HG02623 (cell line): ENCODE measurements at regions not wholly inside any gene's neighbourhood (a gene's known extent, or its start where the extent isn't known, plus 50 kb on each side); places are given as distances from the start of the nearest gene placed in this dataset.
A peak's percentile ranks its signal among the peaks of the same experiment; 100 is the strongest.
"Not testable (repeated sequence)": the region's sequence is repeated elsewhere in the genome, so short reads cannot be mapped to it uniquely, and the experiment has no call there.

ENCODE experiments used
- ATAC-seq: cut with Tn5 transposase; IDR thresholded peaks from one replicate; pipeline ENCODE4 v1.9.1; 2021; ENCODE audit warnings: moderate library complexity; ENCODE audit not compliant: unreplicated experiment

GRCh38 chr12:59407799-59408198 is 188.0 kb upstream of the SLC16A7 start:
- no peak for ATAC-seq

- ATAC-seq, result no peak
Observed at GRCh38 chr12:59405992-59406391, 189.8 kb upstream of the SLC16A7 start.

- ATAC-seq, result no peak
Observed at GRCh38 chr12:59404109-59404650, 191.6 kb upstream of the SLC16A7 start.

GRCh38 chr12:59403259-59403932 is 192.4 kb upstream of the SLC16A7 start:
- peak; percentile 74 for ATAC-seq

DNA sequence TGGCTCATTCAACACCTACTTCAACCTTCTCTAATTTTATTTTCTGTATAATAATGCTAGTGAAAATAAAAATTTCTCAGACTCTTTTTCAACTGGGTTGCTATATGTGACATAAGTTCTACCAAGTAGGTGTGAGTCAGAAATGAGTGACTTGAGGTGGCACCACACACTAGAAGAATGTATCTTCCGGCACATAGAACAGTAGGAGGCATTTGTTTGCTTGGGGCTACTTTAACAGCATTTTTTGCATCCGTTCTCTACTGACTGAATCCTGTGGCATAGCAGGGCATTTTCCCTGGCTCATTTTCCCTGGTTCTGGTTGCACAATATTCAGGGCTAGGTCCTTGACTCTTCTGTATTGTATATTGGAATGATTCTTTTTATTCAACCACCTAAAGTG is 194.0 kb upstream of the SLC16A7 start:
- ATAC-seq, result no peak

GRCh38 chr12:59398164-59398563 is 197.7 kb upstream of the SLC16A7 start:
- ATAC-seq, result no peak

- no peak for ATAC-seq
Observed at GRCh38 chr12:59396919-59397318, 198.9 kb upstream of the SLC16A7 start.

DNA sequence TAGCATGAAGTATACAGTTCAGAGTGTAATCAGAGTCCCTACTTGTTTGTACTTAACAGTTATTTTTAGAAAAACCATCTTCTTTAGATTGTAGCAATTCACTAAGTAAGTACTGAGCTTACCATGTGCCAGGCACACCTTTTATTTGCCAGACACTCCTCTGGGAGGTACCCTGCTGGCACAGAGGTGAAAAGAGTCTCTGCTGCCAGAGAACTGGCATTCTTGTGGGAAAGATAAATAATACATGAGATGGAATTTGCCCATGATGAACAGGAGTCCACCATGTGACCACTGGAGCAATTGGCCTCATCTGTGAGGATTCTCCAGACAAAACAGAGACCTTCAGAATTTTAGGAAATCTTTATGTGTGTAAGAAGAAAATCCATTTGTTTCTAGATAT is 199.3 kb upstream of the SLC16A7 start:
- no peak for ATAC-seq

GRCh38 chr12:59395310-59395709 is 200.5 kb upstream of the SLC16A7 start:
- ATAC-seq, result not testable (repeated sequence)

GRCh38 chr12:59393506-59393905 is 202.3 kb upstream of the SLC16A7 start:
- no peak for ATAC-seq

DNA sequence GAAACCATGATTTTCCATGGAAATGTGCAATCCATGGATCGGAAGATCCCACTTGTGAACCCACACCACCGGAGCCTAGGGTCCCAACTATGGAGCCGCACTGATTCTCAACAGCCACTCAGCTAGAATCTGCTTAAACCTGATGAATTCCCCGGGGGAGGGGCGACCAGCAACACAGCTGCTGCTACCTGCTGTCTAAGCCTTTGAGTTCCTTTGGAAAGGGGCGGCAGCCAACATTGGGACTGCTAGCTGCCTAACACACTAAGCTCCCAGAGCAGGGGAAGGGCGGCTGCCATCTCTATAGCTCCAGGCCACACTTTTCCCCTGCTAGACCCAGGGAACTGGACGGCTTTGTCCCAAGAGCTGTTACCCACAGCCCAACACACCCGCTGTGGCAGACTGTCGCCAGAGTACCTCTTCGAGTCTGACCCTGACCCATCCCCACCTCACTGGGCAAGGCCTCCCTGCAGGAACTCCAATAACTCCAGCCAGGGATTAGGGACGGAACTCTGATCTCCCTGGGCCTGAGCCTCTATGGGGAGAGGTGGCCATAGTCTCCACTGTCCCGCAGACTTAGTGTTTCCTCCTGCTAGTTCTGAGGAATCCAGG is 205.8 kb upstream of the SLC16A7 start:
- ATAC-seq, result no peak

- no peak for ATAC-seq
Observed at GRCh38 chr12:59388694-59389093, 207.1 kb upstream of the SLC16A7 start.

DNA sequence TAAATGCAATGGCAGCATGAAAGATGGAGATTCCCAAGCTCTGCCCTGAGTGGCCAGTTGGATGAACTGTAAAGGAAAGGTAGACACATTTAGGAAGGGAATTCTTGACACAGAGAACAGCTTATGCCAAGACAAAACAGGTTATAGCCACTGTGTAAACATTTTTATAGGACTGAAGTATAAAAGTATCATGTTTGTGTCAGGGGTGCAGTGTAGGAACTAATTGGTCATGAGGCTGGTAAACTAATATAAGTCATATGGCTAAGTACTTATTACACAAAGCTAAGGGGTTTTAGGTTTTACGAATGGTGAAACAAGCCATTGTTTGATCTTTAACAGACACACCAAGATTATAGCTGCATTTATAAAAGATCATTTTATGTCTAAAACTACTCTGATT is 207.7 kb upstream of the SLC16A7 start:
- no peak for ATAC-seq

DNA sequence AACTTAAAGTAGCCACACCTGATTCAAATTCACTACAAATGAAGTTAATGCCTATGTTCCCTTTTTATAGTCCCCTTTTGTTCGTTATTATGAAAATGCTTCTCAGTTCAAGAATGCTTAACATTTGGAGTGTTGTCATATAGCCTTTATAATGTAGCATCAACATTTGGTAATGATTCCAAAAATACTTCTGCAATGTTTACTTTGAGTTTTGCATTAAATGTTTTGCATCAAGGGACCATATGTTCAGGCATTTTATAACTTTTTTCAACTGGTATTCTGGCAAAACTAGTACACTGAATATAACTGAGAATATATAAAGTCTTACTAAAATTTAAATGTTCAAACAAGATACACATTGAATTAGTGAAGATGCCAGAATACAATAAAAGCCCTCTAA is 209.6 kb upstream of the SLC16A7 start:
- no peak for ATAC-seq

GRCh38 chr12:59383079-59383822 is 212.6 kb upstream of the SLC16A7 start:
- no peak for ATAC-seq

GRCh38 chr12:59382282-59383078 is 213.3 kb upstream of the SLC16A7 start:
- no peak for ATAC-seq

- no peak for ATAC-seq
Observed at GRCh38 chr12:59381106-59381505, 214.7 kb upstream of the SLC16A7 start.

DNA sequence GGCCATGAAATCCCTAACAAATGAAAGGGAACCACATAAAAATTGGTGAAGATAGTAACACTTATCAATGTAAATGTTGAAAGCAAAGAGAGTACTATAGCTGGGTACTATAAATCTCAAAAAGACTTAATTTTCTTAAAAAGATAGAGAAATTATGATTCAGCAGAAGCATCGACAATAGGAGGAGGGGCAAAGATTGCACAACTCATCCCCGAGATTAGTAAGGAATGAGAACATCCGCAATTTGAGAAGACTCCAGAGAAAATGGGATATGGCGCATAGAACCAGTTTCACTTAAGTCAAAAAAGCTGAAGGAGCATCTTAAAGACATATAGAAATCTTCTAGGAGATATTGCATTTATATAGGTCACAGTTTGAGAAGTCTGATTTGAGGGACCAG is 220.2 kb upstream of the SLC16A7 start:
- ATAC-seq, result no peak

DNA sequence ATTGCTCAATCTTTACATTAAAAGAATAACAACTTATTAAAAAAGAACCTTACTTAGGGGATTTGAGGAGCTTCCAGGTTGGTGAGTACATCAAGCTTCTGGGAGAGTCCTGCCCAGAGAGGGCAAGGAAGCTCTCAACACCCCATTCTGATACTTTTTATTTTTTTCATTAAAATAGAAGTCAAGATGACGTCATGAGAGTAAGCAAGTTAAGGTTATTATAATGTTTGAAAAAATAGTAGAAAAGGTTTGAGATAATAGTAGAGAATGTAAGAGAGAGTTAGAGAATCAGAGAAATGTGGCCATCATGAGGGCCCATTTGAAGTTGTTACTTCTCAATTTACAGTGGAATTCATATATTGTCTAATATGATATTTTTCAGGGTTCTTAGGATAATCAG is 221.0 kb upstream of the SLC16A7 start:
- ATAC-seq, result no peak

DNA sequence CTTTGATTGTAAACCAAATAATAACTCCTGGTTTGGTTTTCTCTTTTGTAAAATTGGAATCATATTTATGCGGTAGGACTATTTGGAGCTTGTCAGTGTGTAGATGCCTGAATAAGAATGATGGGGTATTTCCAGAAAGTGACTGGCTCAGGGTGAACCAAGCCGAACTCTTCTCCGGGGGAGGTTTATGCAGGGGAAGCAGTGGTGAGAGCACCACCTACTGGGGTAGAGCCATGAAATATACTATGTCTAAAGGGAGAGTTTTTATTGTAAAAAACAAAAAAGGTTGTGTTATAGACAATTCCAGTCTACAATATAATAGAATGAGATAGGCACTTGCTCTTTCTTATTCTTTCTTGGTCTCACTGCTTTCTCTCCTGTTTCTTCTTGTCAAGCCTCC is 222.9 kb upstream of the SLC16A7 start:
- ATAC-seq, result no peak

DNA sequence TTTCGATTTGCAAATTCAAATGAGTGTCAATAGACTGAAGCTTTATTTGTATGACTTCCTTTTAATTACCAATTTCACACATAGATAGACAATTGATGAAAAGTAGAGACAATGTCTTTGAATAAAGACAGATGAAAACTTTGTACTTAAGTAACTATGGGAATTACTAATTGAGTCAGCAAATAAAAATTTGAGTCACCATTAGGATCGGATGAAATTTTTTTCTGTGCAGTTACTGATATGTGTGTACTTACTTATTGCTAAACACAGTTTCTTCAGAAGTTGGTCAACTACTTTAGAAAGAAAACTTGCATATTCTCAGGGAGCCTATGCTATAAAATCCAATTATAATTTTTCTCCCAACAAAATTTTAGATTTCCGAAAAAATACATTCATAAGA is 224.9 kb upstream of the SLC16A7 start:
- ATAC-seq, result no peak
